Calu3 (cell line): ENCODE measurements at regions not wholly inside any gene's neighbourhood (a gene's known extent, or its start where the extent isn't known, plus 50 kb on each side); places are given as distances from the start of the nearest gene placed in this dataset.

Experiments
- BruUV-seq: library from RNA; stranded (reverse); fragments of 400-500 nt; replicated peaks from 2 replicates; lab custom pipeline; 2021; lab: Mats Ljungman, UMichigan
- CTCF ChIA-PET: fragments of 300-600 bp; sonication (Branson Sonifier 250); formaldehyde crosslinking; loops from one replicate; lab custom pipeline; 2022; ENCODE audit warnings: antibody characterized with exemption; lab: Charles Lee
- DNase-seq: peaks from one replicate; pipeline ENCODE4 v3.0.0; 2022
- H3K27ac Mint-ChIP-seq: one replicate; pipeline ENCODE4 v1.8.0; 2022; ENCODE audit warnings: mixed read lengths; ENCODE audit not compliant: unreplicated experiment
- H3K27me3 Mint-ChIP-seq: one replicate; pipeline ENCODE4 v1.8.0; 2022; ENCODE audit warnings: mixed read lengths; ENCODE audit not compliant: unreplicated experiment
- H3K36me3 Mint-ChIP-seq: one replicate; pipeline ENCODE4 v1.8.0; 2022; ENCODE audit warnings: mild to moderate bottlenecking, moderate library complexity, mixed read lengths; ENCODE audit not compliant: insufficient read depth, unreplicated experiment
- H3K4me1 Mint-ChIP-seq: one replicate; pipeline ENCODE4 v1.8.0; 2022; ENCODE audit warnings: mild to moderate bottlenecking, low read depth, mixed read lengths; ENCODE audit not compliant: unreplicated experiment
- H3K4me3 Mint-ChIP-seq: one replicate; pipeline ENCODE4 v1.8.0; 2022; ENCODE audit warnings: mild to moderate bottlenecking, low read depth, moderate library complexity, mixed read lengths; ENCODE audit not compliant: unreplicated experiment
- H3K9me3 Mint-ChIP-seq: one replicate; pipeline ENCODE4 v1.8.0; 2022; ENCODE audit warnings: low read depth, mixed read lengths; ENCODE audit not compliant: unreplicated experiment
- intact Hi-C: fragments of 100-400 bp; cut with micrococcal nuclease; formaldehyde crosslinking; loops from one replicate; pipeline ENCODE4 v1.10.0; 2022; ENCODE audit not compliant: unreplicated experiment
- TF ChIP-seq, protein P1 (sequence below): fragments of 200-600 bp; IDR thresholded peaks from one replicate; pipeline ENCODE4 v1.8.0; 2022; ENCODE audit warnings: antibody characterized with exemption; ENCODE audit not compliant: unreplicated experiment

DNA sequence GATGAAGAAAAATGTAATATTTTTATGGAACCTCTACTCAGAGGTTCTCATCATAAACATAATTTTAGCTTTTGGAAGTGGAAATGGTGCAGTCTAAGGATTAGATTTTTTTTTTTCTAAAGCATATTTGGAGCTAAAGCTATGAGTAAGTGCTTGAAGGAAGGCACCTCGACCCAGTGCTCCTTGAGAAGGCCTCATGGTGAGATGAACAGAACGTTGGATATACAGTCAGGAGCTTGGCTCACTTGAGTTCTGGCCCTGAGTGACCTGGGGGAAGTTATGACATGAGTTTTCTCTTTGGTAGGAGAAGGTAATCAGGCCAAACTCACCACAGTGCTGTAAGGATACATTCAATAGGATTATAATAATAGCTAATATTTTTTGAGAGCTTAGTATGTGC, 163.3 kb downstream of the JCAD start:
- Mint-ChIP-seq H3K4me3 (no peak overlapping the region), H3K9me3 (peaks cover 3% of the 10 kb centered on the region), H3K4me1 (no peaks in the 10 kb centered on the region), H3K27me3 (no peaks in the 10 kb centered on the region), H3K36me3 (no peaks in the 10 kb centered on the region), H3K27ac (no peak overlapping the region)
- TF ChIP-seq, protein P1, sequence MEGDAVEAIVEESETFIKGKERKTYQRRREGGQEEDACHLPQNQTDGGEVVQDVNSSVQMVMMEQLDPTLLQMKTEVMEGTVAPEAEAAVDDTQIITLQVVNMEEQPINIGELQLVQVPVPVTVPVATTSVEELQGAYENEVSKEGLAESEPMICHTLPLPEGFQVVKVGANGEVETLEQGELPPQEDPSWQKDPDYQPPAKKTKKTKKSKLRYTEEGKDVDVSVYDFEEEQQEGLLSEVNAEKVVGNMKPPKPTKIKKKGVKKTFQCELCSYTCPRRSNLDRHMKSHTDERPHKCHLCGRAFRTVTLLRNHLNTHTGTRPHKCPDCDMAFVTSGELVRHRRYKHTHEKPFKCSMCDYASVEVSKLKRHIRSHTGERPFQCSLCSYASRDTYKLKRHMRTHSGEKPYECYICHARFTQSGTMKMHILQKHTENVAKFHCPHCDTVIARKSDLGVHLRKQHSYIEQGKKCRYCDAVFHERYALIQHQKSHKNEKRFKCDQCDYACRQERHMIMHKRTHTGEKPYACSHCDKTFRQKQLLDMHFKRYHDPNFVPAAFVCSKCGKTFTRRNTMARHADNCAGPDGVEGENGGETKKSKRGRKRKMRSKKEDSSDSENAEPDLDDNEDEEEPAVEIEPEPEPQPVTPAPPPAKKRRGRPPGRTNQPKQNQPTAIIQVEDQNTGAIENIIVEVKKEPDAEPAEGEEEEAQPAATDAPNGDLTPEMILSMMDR: no peak
- intact Hi-C loops: no loop called here
- no peak for DNase-seq
- CTCF ChIA-PET: no interaction called here
- no TSS peak for BruUV-seq

DNA sequence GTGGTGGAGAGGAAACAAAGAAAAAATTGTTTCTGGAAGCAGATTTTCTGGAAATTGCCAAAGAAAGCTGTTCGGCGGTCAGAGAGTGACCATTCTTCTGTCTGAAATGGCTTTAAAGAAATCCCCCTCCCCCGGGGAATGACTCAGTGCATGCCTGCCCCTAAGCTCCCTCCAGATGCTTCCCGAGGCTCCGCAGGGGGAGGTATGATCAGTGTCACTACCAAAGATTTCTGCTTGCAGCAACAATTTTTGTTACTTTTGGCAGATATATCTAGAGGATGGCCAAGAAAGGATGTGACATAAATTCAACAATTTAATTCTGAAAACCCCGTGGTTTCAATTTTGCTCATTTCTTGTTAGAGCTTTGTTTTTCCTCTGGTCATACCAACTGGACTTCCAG, 163.9 kb downstream of the JCAD start:
- intact Hi-C loops: no loop called here
- no peak overlapping the region for H3K27ac Mint-ChIP-seq
- no peak overlapping the region for H3K4me3 Mint-ChIP-seq
- TF ChIP-seq, protein P1: no peak
- H3K36me3 Mint-ChIP-seq: no peaks in the 10 kb centered on the region
- H3K4me1 Mint-ChIP-seq: no peaks in the 10 kb centered on the region
- CTCF ChIA-PET: interaction anchor here (0.5 kb wide), 1 partner anchor 149 kb away, joined by 3 read pairs; no protein-coding TSS in a partner anchor
- no peak for DNase-seq
- peaks cover 3% of the 10 kb centered on the region for H3K9me3 Mint-ChIP-seq
- BruUV-seq: no TSS peak
- H3K27me3 Mint-ChIP-seq: no peaks in the 10 kb centered on the region

DNA sequence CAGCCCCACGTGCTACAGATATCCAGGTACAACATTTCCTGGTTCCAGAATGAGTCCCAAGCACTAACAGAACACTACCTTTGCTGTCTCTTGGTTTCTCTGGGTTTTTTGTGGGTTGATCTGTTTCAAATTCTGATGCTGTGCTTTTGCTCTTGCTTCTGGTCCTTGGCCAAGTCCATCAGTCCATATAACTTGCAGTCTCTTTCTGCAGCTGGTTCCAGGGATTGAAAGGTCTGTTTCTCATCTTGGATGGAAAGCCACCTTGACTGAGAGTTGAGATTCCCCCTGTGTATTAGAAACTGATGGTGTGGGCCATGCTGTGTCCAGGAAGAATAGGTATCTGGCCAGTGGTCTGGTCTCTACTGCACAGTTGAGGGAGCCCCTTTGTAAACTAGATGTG, 171.1 kb downstream of the JCAD start:
- H3K27ac Mint-ChIP-seq: no peak overlapping the region
- no peak for DNase-seq
- no TSS peak for BruUV-seq

DNA sequence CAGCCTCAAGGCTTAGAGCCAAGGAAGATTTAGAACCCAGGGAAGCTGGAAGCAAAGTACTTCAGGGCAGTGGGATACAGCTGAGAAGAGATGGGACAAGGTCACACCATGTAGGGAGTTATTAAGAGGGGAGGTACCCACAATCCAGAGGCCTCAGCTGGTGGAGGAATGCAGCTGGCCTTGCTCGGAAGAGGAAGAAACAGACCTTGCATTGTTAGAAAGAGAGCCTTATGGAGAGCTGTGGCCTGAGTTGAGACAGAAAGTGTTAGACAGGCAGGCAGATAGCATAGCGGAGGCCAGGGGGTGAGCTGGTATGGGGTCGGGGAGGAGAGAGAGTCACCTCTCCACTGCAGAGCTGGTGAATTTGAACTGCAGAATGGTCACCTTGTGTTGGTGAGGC, 173.1 kb downstream of the JCAD start:
- DNase-seq: no peak
- intact Hi-C loops: no loop called here
- TF ChIP-seq, protein P1: no peak
- H3K27me3 Mint-ChIP-seq: no peaks in the 10 kb centered on the region
- no TSS peak for BruUV-seq
- no peaks in the 10 kb centered on the region for H3K9me3 Mint-ChIP-seq
- H3K4me3 Mint-ChIP-seq: no peak overlapping the region
- no peaks in the 10 kb centered on the region for H3K36me3 Mint-ChIP-seq
- no peak overlapping the region for H3K27ac Mint-ChIP-seq
- no peaks in the 10 kb centered on the region for H3K4me1 Mint-ChIP-seq
- CTCF ChIA-PET: no interaction called here

More for the DNA sequence above, 171.1 kb downstream of the JCAD start:
- H3K4me3 Mint-ChIP-seq: no peak overlapping the region
- TF ChIP-seq, protein P1: no peak
- no peaks in the 10 kb centered on the region for H3K4me1 Mint-ChIP-seq
- CTCF ChIA-PET: interaction anchor here (0.7 kb wide), 1 partner anchor 270 kb away, joined by 3 read pairs; no protein-coding TSS in a partner anchor
- no peaks in the 10 kb centered on the region for H3K9me3 Mint-ChIP-seq
- H3K27me3 Mint-ChIP-seq: no peaks in the 10 kb centered on the region
- intact Hi-C loops: no loop called here
- no peaks in the 10 kb centered on the region for H3K36me3 Mint-ChIP-seq
